GM23248 (cell line): ENCODE measurements at regions not wholly inside any gene's neighbourhood (a gene's known extent, or its start where the extent isn't known, plus 50 kb on each side); places are given as distances from the start of the nearest gene placed in this dataset.

Source experiments
- EZH2 ChIP-seq: fragments of 200-600 bp; sonication (generic); IDR thresholded peaks from 2 replicates; pipeline ENCODE4 v1.6.1; 2018; ENCODE audit warnings: antibody characterized with exemption, mild to moderate bottlenecking; ENCODE audit not compliant: insufficient read depth, poor library complexity, severe bottlenecking
- EZH2phosphoT487 ChIP-seq: fragments of 200-600 bp; sonication (generic); IDR thresholded peaks from 2 replicates; pipeline ENCODE4 v1.6.1; 2018; ENCODE audit warnings: antibody characterized with exemption, moderate library complexity, mild to moderate bottlenecking, low read depth; ENCODE audit not compliant: insufficient read depth

GRCh38 chr6:146894624-146895023 is 295.9 kb downstream of the ADGB start:
- no peak for TF ChIP-seq EZH2
- no peak for TF ChIP-seq EZH2phosphoT487
